ENCODE measurements at regions not wholly inside any gene's neighbourhood (a gene's known extent, or its start where the extent isn't known, plus 50 kb on each side); places are given as distances from the start of the nearest gene placed in this dataset.

GRCh38 chr10:61549861-61550260, 96.7 kb upstream of the TMEM26 start:
- POLR2A ChIA-PET (ENCODE audit: partially characterized antibody): no interaction called here
- H4K20me1 ChIP-seq (replicated peaks in 1 of 2; ENCODE audit: control insufficient read depth in 1 of 2, insufficient read depth in 2 of 2, low read length in 2 of 2): no peaks in the 10 kb centered on the region
- H3K9me3 ChIP-seq (ENCODE audit: insufficient read depth in 2 of 2, low read depth in 1 of 2, low read length in 1 of 2): no peaks in the 10 kb centered on the region
- no peaks in the 10 kb centered on the region for H3K79me1 ChIP-seq (ENCODE audit: low read depth, low read length)
- no peak overlapping the region for H2BK12ac ChIP-seq (ENCODE audit: low read depth, low read length)
- H3K4ac ChIP-seq (replicated peaks; ENCODE audit: insufficient read length, low read depth, low read length): no peak overlapping the region
- no peak overlapping the region for H2BK20ac ChIP-seq (ENCODE audit: low read length)
- FAIRE-seq (no peak), DNase-seq (ENCODE audit: low read depth in 1 of 2, low spot score in 2 of 2) (no peak)
- H3K9ac ChIP-seq (replicated peaks in 1 of 4; ENCODE audit: extremely low read depth in 1 of 4, low read depth in 3 of 4, low read length in 3 of 4): no peak overlapping the region
- no peak overlapping the region for H3K56ac ChIP-seq (replicated peaks; ENCODE audit: insufficient read length, low read depth, low read length)
- no peak overlapping the region for H3K14ac ChIP-seq (ENCODE audit: insufficient read length)
- no peaks in the 10 kb centered on the region for H3K4me1 ChIP-seq (replicated peaks in 1 of 4; ENCODE audit: control insufficient read depth in 3 of 4, insufficient read depth in 4 of 4, low read length in 3 of 4)
- WGBS, 2 experiments (ENCODE audit: extremely low coverage in 1 of 2, insufficient coverage in 1 of 2, insufficient read length in 1 of 2, insufficient replicate concordance in 2 of 2, low coverage in 1 of 2, low lambda C conversion rate in 2 of 2, missing lambda C conversion rate in 1 of 2): 96% methylated on average over 3 of the region's 3 CpGs; no CpG with 5 or more reads in 1 of the 2 experiments
- no peak overlapping the region for H4K91ac ChIP-seq (replicated peaks; ENCODE audit: insufficient read length, low read length)
- H2AK5ac ChIP-seq (ENCODE audit: low read depth, low read length): no peak overlapping the region
- no peaks in the 10 kb centered on the region for H3K23me2 ChIP-seq (ENCODE audit: low read depth, low read length)
- CTCF ChIA-PET (ENCODE audit: partially characterized antibody): no interaction called here
- H2BK5ac ChIP-seq (ENCODE audit: low read depth, low read length): no peak overlapping the region
- H3K4me3 ChIP-seq (ENCODE audit: extremely low read depth in 1 of 4, insufficient read depth in 2 of 4, low read depth in 3 of 4, low read length in 4 of 4): no peak overlapping the region
- no peak overlapping the region for H3K4me2 ChIP-seq (ENCODE audit: insufficient read depth in 1 of 2, low read depth in 2 of 2, low read length in 2 of 2)
- H2BK15ac ChIP-seq (ENCODE audit: low read length): no peak overlapping the region
- no peak overlapping the region for H2BK120ac ChIP-seq (replicated peaks; ENCODE audit: low read depth, low read length)
- H3K79me2 ChIP-seq (ENCODE audit: control insufficient read depth in 1 of 2, insufficient read depth in 2 of 2, low read length in 2 of 2): no peaks in the 10 kb centered on the region
- no peak overlapping the region for H3K27ac ChIP-seq (ENCODE audit: low read depth, low read length)
- no peak for TF ChIP-seq CREB1 (IDR thresholded peaks at IDR 0.05)
- H4K8ac ChIP-seq (ENCODE audit: extremely low read depth, insufficient read depth, low read length): no peak overlapping the region
- H3K36me3 ChIP-seq (ENCODE audit: control insufficient read depth in 2 of 4, insufficient read depth in 4 of 4, low read length in 3 of 4): no peaks in the 10 kb centered on the region
- no peaks in the 10 kb centered on the region for H3K27me3 ChIP-seq (replicated peaks in 1 of 4; ENCODE audit: control insufficient read depth in 3 of 4, extremely low read depth in 1 of 4, insufficient read depth in 3 of 4, low read length in 3 of 4)
- H3K18ac ChIP-seq (ENCODE audit: extremely low read depth, low read length): no peak overlapping the region
- H4K5ac ChIP-seq (ENCODE audit: insufficient read length, low read depth, low read length): no peak overlapping the region
- H3K23ac ChIP-seq (ENCODE audit: insufficient read length): no peak overlapping the region
- H2AFZ ChIP-seq (ENCODE audit: low read length): no peak overlapping the region

Measured in H1 (cell line).